K562 (cell line): ENCODE measurements at regions not wholly inside any gene's neighbourhood (a gene's known extent, or its start where the extent isn't known, plus 50 kb on each side); places are given as distances from the start of the nearest gene placed in this dataset.

Experiments
- HDAC3 ChIP-seq: fragments of 450-650 bp; IDR thresholded peaks from 2 replicates; pipeline ENCODE4 v1.6.1; 2018; ENCODE audit warnings: borderline replicate concordance, mild to moderate bottlenecking, moderate library complexity; ENCODE audit not compliant: partially characterized antibody
- L3MBTL2 ChIP-seq: fragments of 450-650 bp; IDR thresholded peaks from 2 replicates; pipeline ENCODE4 v1.6.1; 2016; ENCODE audit warnings: mild to moderate bottlenecking, moderate library complexity
- POLR3G ChIP-seq: IDR thresholded peaks from 2 replicates; pipeline ENCODE4 v1.6.1; 2011; ENCODE audit not compliant: insufficient read length, insufficient replicate concordance; ENCODE audit errors: extremely low read depth
- RBM39 ChIP-seq: fragments of 200-400 bp; formaldehyde crosslinking; optimal IDR thresholded peaks from 2 replicates; pipeline ENCODE3; 2018; ENCODE audit warnings: low read depth, low read length
- TFAM ChIP-seq: fragments of 250-450 bp; sonication (Bioruptor Pico); conservative IDR thresholded peaks from 2 replicates; pipeline ENCODE4 v1.5.0; 2021; ENCODE audit warnings: mild to moderate bottlenecking, moderate library complexity
- ZBED1 ChIP-seq: IDR thresholded peaks from 2 replicates; pipeline ENCODE4 v1.6.1; 2014
- ZBTB11 ChIP-seq, 3 experiments: fragments of 200-800 bp in 1 of 3; fragments of 250-450 bp in 1 of 3; fragments of 450-650 bp in 1 of 3; sonication (Bioruptor Pico) in 1 of 3; sonication (Bioruptor generic) in 1 of 3; formaldehyde crosslinking in 1 of 3; IDR thresholded peaks; 2 replicates each; pipeline versions ENCODE4 v1.6.1 to v1.8.0; 2016 to 2022; ENCODE audit warnings: mild to moderate bottlenecking in 2 of 3, missing genetic modification characterization in 2 of 3, missing compliant biosample characterization in 1 of 3, moderate library complexity in 1 of 3
- ZFP30 ChIP-seq: fragments of 250-450 bp; sonication (Bioruptor Pico); IDR thresholded peaks from 2 replicates; pipeline ENCODE4 v1.8.0; 2022; ENCODE audit warnings: moderate library complexity, mild to moderate bottlenecking, inconsistent platforms, borderline replicate concordance
- TF ChIP-seq, protein P1 (sequence below): conservative IDR thresholded peaks from 2 replicates; pipeline ENCODE4 v1.6.1; 2011; ENCODE audit warnings: low read depth, mild to moderate bottlenecking, low read length; ENCODE audit not compliant: control insufficient read depth

DNA sequence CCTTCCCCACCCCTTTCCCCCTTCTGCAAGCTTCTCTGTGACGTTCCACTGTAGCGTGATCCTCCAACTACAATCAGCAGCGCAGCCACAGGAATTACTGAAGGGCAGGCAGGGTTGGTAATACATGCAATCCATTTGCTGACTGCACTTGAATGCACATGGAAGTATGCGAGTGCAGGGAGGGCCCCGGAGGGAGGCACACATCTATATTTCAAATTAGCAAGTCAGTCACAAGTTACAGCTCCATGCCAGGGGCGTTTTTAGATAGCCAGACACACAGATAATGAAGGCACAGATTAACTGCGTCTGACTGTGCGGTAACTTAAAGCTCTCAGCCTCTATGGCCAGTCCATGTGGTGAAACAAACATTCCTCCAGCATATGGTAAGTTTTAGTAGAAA lies 209.2 kb upstream of the GATA6 start (continued):
- TF ChIP-seq ZFP30 (CRISPR knock-in tag) (no peak), ZBED1 (no peak), ZBTB11 (CRISPR knock-in tag; IDR thresholded peaks at IDR 0.05) (no peak), L3MBTL2 (no peak), HDAC3 (no peak), TFAM (no peak), RBM39 (no peak), POLR3G (no peak)
- TF ChIP-seq, protein P1, sequence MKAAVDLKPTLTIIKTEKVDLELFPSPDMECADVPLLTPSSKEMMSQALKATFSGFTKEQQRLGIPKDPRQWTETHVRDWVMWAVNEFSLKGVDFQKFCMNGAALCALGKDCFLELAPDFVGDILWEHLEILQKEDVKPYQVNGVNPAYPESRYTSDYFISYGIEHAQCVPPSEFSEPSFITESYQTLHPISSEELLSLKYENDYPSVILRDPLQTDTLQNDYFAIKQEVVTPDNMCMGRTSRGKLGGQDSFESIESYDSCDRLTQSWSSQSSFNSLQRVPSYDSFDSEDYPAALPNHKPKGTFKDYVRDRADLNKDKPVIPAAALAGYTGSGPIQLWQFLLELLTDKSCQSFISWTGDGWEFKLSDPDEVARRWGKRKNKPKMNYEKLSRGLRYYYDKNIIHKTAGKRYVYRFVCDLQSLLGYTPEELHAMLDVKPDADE: no peak
